Thoracic aorta (tissue), 2 donors: ENCODE measurements at regions not wholly inside any gene's neighbourhood (a gene's known extent, or its start where the extent isn't known, plus 50 kb on each side); places are given as distances from the start of the nearest gene placed in this dataset.
A peak's percentile ranks its signal among the peaks of the same experiment; 100 is the strongest.

Source experiments
- ATAC-seq: fragments of 150-250 bp; one replicate; pipeline ENCODE4 v1.8.0; 2017; ENCODE audit warnings: low read depth; ENCODE audit not compliant: insufficient number of reproducible peaks, low FRiP score
- DNase-seq: peaks from one replicate; pipeline ENCODE4 v3.0.0-alpha.2; 2020; ENCODE audit warnings: low spot score
- H3K27ac ChIP-seq, 2 donors: fragments of 200-600 bp; sonication (generic); 1 replicate in 1 of 2; 2 replicates in 1 of 2; pipeline ENCODE4 v1.5.1; 2016; ENCODE audit warnings: mild to moderate bottlenecking in 2 of 2, moderate library complexity in 2 of 2
- H3K27me3 ChIP-seq: fragments of 200-600 bp; sonication (generic); replicated peaks from 2 replicates; pipeline ENCODE4 v1.6.0; 2016; ENCODE audit warnings: mild to moderate bottlenecking; ENCODE audit not compliant: insufficient read depth
- H3K36me3 ChIP-seq: fragments of 200-600 bp; sonication (generic); one replicate; pipeline ENCODE4 v1.5.1; 2016
- H3K4me1 ChIP-seq, 2 donors: fragments of 200-600 bp; sonication (generic); 1 replicate in 1 of 2; 2 replicates in 1 of 2; pipeline versions ENCODE4 v1.5.1 to v1.6.0; 2016; ENCODE audit warnings: low read depth in 2 of 2, mild to moderate bottlenecking in 1 of 2; ENCODE audit not compliant: control insufficient read depth in 1 of 2
- H3K4me3 ChIP-seq: fragments of 200-600 bp; sonication (generic); 2 replicates; pipeline ENCODE4 v1.5.1; 2016; ENCODE audit warnings: mild to moderate bottlenecking
- H3K9me3 ChIP-seq: fragments of 200-600 bp; sonication (generic); 2 replicates; pipeline ENCODE4 v1.5.1; 2016
- CTCF ChIP-seq: fragments of 200-600 bp; sonication (generic); IDR thresholded peaks from one replicate; pipeline ENCODE4 v1.5.1; 2019; ENCODE audit warnings: antibody characterized with exemption

DNA sequence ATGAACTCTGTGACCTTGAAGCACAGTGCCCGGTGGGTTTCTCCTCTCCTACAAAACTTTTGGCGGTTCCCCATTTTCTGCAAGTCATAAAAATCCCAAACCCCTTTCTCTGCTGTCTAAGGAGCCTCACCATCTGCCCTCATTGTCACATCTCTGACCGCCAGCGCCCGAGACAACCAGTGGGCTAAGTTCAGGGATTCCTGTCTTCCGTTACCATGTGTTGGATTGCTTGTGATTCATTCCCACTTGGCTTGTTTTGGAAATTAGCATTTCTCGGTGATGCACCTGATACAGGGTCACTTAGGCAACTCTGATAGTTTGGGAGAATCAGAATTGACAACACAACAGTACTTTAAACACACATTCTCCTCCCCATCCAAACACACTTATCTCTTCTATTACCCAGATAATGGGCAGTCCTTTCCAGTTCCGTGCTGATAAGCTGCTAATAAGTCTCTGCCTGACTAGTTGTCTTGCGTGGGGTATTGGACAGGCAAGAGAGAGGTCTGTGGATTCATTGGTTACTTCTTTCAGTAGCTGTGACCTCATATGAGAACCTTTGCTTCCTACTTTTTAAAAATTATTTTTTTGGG lies 70.0 kb upstream of the KLF4 start:
- TF ChIP-seq CTCF: no peak
- H3K36me3 ChIP-seq: no peaks in the 10 kb centered on the region
- no peak overlapping the region for H3K27ac ChIP-seq
- H3K27me3 ChIP-seq: no peaks in the 10 kb centered on the region
- no peak overlapping the region for H3K4me3 ChIP-seq
- no peaks in the 10 kb centered on the region for H3K4me1 ChIP-seq
- DNase-seq (no peak), ATAC-seq (no peak)
- no peaks in the 10 kb centered on the region for H3K9me3 ChIP-seq

GRCh38 chr9:107557236-107557990 lies 67.8 kb upstream of the KLF4 start:
- no peak for TF ChIP-seq CTCF

DNA sequence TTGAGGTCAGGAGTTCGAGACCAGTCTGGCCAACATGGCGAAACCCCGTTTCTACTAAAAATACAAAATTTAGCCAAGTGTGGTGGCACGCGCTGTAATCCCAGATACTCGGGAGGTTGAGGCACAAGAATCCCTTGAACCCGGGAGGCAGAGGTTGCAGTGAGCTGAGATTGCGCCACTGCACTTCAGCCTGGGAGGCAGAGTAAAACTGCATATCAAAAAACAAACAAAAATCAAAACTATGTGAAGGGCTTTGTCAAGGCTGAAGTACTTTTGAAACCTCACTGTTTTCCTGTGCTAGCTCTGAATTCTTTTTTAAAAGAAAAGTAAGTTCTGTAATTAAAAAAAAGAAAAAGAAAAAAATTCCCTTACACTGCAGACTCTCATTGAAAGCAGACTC lies 65.1 kb upstream of the KLF4 start:
- ATAC-seq: no peak
- H3K27me3 ChIP-seq: no peaks in the 10 kb centered on the region
- H3K27ac ChIP-seq: no peak overlapping the region
- no peak overlapping the region for H3K4me3 ChIP-seq
- no peak for TF ChIP-seq CTCF
- no peaks in the 10 kb centered on the region for H3K36me3 ChIP-seq
- H3K9me3 ChIP-seq: no peaks in the 10 kb centered on the region
- no peak for DNase-seq
- no peaks in the 10 kb centered on the region for H3K4me1 ChIP-seq

More at GRCh38 chr9:107557236-107557990, 67.8 kb upstream of the KLF4 start:
- no peak overlapping the region for H3K4me3 ChIP-seq
- H3K27ac ChIP-seq: no peak overlapping the region
- no peaks in the 10 kb centered on the region for H3K4me1 ChIP-seq
- DNase-seq (no peak), ATAC-seq (no peak)
- H3K36me3 ChIP-seq: no peaks in the 10 kb centered on the region
- no peaks in the 10 kb centered on the region for H3K9me3 ChIP-seq
- H3K27me3 ChIP-seq: no peaks in the 10 kb centered on the region

DNA sequence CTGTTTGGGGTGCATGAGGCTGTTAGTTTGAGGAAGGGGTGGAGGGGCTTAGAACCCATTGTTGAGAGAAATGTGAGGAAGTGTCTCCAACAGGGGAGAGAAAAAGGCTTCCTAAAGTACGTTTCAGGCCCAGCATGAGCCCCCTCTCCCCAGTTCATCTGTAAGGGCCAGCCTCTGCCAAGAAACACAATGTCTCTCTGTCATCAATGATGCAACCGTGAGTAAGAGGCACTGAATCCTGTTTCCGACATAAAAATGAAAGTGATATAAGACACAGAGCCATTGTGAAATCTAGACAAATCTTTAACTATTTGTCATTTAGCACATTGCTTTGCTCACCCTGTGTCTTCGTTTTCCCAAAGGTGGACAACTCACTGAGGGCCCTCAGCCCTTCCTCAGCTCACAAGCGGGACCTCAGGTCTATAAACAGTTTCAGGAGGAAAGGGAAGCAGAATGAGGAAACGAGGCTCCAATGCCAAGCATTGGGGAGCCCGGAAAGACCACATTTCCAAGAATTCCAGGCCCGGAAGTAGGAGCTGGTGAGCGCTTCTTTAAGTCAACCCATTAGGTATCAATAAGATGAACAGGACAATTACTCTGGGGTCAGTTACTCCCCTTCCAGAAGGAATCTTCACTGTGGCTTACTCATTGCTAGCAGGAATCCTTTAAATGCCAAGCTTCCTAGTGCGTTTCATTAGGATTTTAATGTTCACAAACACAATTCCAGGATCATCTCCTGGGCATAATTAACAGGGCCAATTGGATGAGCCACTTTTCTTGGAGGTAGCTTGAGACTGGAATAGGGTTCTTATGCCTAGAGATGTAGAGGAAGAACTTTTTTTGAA lies 59.0 kb upstream of the KLF4 start:
- no peak overlapping the region for H3K27ac ChIP-seq
- H3K4me3 ChIP-seq: peak overlapping the region; percentile 22
- DNase-seq: peak; percentile 8
- H3K4me1 ChIP-seq: peaks cover 0 to 15% of the 10 kb centered on the region in 2 donors
- no peaks in the 10 kb centered on the region for H3K9me3 ChIP-seq
- H3K36me3 ChIP-seq: no peaks in the 10 kb centered on the region
- ATAC-seq: peak; percentile 62
- TF ChIP-seq CTCF: no peak
- no peaks in the 10 kb centered on the region for H3K27me3 ChIP-seq

DNA sequence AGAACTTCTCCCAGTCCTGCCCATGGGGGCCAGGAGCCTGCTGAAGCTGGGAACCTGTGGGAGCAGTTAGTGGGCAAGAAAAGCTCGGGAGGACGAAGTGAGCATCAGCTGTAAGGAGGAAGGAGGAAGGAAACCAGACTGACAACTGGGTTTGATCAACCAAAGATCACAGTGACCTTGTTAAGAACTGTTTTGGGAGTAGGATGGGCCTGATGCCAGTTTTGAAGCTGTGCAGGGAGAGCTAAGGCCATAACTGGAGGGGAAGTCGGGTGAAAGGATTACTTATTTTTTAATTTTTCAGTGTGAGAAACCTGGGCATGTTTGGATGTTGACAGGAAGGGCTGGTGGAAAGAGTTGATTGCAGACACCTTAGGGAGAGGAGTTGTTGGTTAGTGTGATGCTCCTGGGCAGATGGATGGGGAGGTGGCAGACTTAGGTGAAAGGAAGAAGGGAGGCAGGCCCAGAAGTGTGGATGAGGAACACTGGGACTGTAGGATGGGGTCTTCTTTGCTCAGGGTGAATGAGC lies 58.3 kb upstream of the KLF4 start:
- no peaks in the 10 kb centered on the region for H3K9me3 ChIP-seq
- no peaks in the 10 kb centered on the region for H3K36me3 ChIP-seq
- ATAC-seq: no peak
- H3K27ac ChIP-seq: no peak overlapping the region
- H3K4me1 ChIP-seq: peaks cover 0 to 15% of the 10 kb centered on the region in 2 donors
- H3K4me3 ChIP-seq: no peak overlapping the region
- TF ChIP-seq CTCF: no peak
- no peaks in the 10 kb centered on the region for H3K27me3 ChIP-seq
- DNase-seq: no peak
